ENCODE measurements at regions not wholly inside any gene's neighbourhood (a gene's known extent, or its start where the extent isn't known, plus 50 kb on each side); places are given as distances from the start of the nearest gene placed in this dataset.

GRCh38 chr9:73009649-73010288, 56.9 kb upstream of the ALDH1A1 start:
- Histone ChIP-seq H3K56ac (ENCODE audit: extremely low read depth, insufficient read depth, low read length) (no peak overlapping the region), H3K79me1 (ENCODE audit: low read depth in 1 of 2, low read length in 2 of 2) (no peaks in the 10 kb centered on the region), H3K14ac (replicated peaks; ENCODE audit: low read depth, low read length) (no peak overlapping the region), H3K4ac (ENCODE audit: low read depth, low read length) (no peak overlapping the region), H2AK5ac (ENCODE audit: low read depth, low read length) (no peak overlapping the region), H2BK15ac (ENCODE audit: low read depth, low read length) (no peak overlapping the region), H3K18ac (ENCODE audit: low read depth, low read length) (no peak overlapping the region), H4K91ac (ENCODE audit: insufficient read depth, low read depth, low read length) (no peak overlapping the region), H2BK20ac (ENCODE audit: low read depth, low read length) (no peak overlapping the region), H3K23ac (ENCODE audit: low read depth, low read length) (no peak overlapping the region), H3K4me3 (ENCODE audit: insufficient read depth, low read depth, low read length) (no peak overlapping the region), H4K5ac (ENCODE audit: low read depth, low read length) (no peak overlapping the region), H2BK120ac (ENCODE audit: low read depth, low read length) (no peak overlapping the region), H3K4me2 (ENCODE audit: low read depth, low read length) (no peak overlapping the region), H3K9me1 (ENCODE audit: insufficient read depth, low read length) (no peaks in the 10 kb centered on the region), H4K20me1 (ENCODE audit: insufficient read depth, low read length) (no peaks in the 10 kb centered on the region), H3K36me3 (ENCODE audit: control insufficient read depth, insufficient read depth, low read length) (no peaks in the 10 kb centered on the region), H3K4me1 (ENCODE audit: control insufficient read depth, insufficient read depth, low read length) (no peaks in the 10 kb centered on the region), H2BK5ac (ENCODE audit: low read depth, low read length, poor library complexity, severe bottlenecking) (no peak overlapping the region), H2AK9ac (replicated peaks; ENCODE audit: low read depth, low read length, poor library complexity) (no peak overlapping the region), H3K27ac (ENCODE audit: insufficient read depth, low read length) (no peak overlapping the region), H3K9ac (ENCODE audit: low read depth, low read length) (no peak overlapping the region), H3K27me3 (ENCODE audit: control insufficient read depth, insufficient read depth, low read length) (no peaks in the 10 kb centered on the region; the same call in 1 of the 2 replicates), H2AFZ (replicated peaks; ENCODE audit: low read length, poor library complexity) (no peak overlapping the region), H4K8ac (ENCODE audit: low read depth in 2 of 2, low read length in 2 of 2) (no peak overlapping the region), H3K9me3 (ENCODE audit: control insufficient read depth, insufficient read depth, low read length) (no peaks in the 10 kb centered on the region)
- no TSS peak for BruUV-seq (replicated peaks)
- no peak for ATAC-seq (ENCODE audit: low read depth)
- CTCF ChIA-PET, result interaction anchor here (0.6 kb wide), 1 partner anchor 91 kb away, joined by 3 read pairs; no protein-coding TSS in a partner anchor
- DNase-seq, result no peak
- intact Hi-C loops (cut with micrococcal nuclease), result no loop called here
- in situ Hi-C loops (cut with MboI; ENCODE audit: low sequenced_read_pairs), result no loop called here
- TF ChIP-seq, protein P1, sequence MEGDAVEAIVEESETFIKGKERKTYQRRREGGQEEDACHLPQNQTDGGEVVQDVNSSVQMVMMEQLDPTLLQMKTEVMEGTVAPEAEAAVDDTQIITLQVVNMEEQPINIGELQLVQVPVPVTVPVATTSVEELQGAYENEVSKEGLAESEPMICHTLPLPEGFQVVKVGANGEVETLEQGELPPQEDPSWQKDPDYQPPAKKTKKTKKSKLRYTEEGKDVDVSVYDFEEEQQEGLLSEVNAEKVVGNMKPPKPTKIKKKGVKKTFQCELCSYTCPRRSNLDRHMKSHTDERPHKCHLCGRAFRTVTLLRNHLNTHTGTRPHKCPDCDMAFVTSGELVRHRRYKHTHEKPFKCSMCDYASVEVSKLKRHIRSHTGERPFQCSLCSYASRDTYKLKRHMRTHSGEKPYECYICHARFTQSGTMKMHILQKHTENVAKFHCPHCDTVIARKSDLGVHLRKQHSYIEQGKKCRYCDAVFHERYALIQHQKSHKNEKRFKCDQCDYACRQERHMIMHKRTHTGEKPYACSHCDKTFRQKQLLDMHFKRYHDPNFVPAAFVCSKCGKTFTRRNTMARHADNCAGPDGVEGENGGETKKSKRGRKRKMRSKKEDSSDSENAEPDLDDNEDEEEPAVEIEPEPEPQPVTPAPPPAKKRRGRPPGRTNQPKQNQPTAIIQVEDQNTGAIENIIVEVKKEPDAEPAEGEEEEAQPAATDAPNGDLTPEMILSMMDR (conservative IDR thresholded peaks at IDR 0.05; ENCODE audit: low read depth, low read length), result no peak
- TF ChIP-seq MXI1 (IDR thresholded peaks at IDR 0.05; ENCODE audit: borderline replicate concordance, low read depth, low read length) (no peak), RAD21 (IDR thresholded peaks at IDR 0.05; ENCODE audit: low read length) (no peak), RCOR1 (IDR thresholded peaks at IDR 0.05; ENCODE audit: insufficient replicate concordance, low read length) (no peak), NFE2L2 (IDR thresholded peaks at IDR 0.05; ENCODE audit: low read depth, low read length) (no peak), USF2 (IDR thresholded peaks at IDR 0.05; ENCODE audit: low read depth, low read length) (no peak), MAZ (IDR thresholded peaks at IDR 0.05; ENCODE audit: borderline replicate concordance, low read depth, low read length) (no peak), BHLHE40 (IDR thresholded peaks at IDR 0.05; ENCODE audit: low read depth, low read length) (no peak), SMC3 (IDR thresholded peaks at IDR 0.05; ENCODE audit: low read depth, low read length) (no peak), MAFK (IDR thresholded peaks at IDR 0.05; ENCODE audit: low read depth, low read length) (no peak), FOS (IDR thresholded peaks at IDR 0.05; ENCODE audit: low read depth, low read length) (no peak), CHD1 (IDR thresholded peaks at IDR 0.05; ENCODE audit: low read depth, low read length) (no peak), RFX5 (IDR thresholded peaks at IDR 0.05; ENCODE audit: low read depth, low read length) (no peak), CEBPB (IDR thresholded peaks at IDR 0.05; ENCODE audit: low read depth, low read length) (no peak), POLR2A (IDR thresholded peaks at IDR 0.05; ENCODE audit: low read depth, low read length) (no peak)
- TF ChIP-seq, protein P2, sequence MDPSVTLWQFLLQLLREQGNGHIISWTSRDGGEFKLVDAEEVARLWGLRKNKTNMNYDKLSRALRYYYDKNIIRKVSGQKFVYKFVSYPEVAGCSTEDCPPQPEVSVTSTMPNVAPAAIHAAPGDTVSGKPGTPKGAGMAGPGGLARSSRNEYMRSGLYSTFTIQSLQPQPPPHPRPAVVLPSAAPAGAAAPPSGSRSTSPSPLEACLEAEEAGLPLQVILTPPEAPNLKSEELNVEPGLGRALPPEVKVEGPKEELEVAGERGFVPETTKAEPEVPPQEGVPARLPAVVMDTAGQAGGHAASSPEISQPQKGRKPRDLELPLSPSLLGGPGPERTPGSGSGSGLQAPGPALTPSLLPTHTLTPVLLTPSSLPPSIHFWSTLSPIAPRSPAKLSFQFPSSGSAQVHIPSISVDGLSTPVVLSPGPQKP (IDR thresholded peaks at IDR 0.05; ENCODE audit: borderline replicate concordance, low read depth, low read length), result no peak
- WGBS, 2 experiments (ENCODE audit: extremely low coverage in 2 of 2, insufficient read length in 1 of 2), result 67% methylated on average over 1 of the region's 2 CpGs; no CpG with 5 or more reads in 1 of the 2 experiments
- POLR2A ChIA-PET (ENCODE audit: unreplicated experiment), result no interaction called here
- dilution Hi-C loops (cut with HindIII; ENCODE audit: low sequenced_read_pairs, unreplicated experiment), result no loop called here

Data from IMR-90 (cell line).